Right cardiac atrium (tissue), 5 donors: ENCODE measurements at regions not wholly inside any gene's neighbourhood (a gene's known extent, or its start where the extent isn't known, plus 50 kb on each side); places are given as distances from the start of the nearest gene placed in this dataset.
A peak's percentile ranks its signal among the peaks of the same experiment; 100 is the strongest.

Experiments
- ATAC-seq, 2 donors: fragments of 200-7000 bp; cut with Tn5 transposase; one replicate each; pipeline versions ENCODE4 v1.8.0 to v1.9.1; 2020; ENCODE audit warnings: moderate library complexity in 2 of 2, mild to moderate bottlenecking in 1 of 2
- DNase-seq, 3 donors: peaks; one replicate each; pipeline ENCODE4 v3.0.0-alpha.2; 2020
- H3K27ac ChIP-seq: one replicate; pipeline ENCODE4 v1.5.1; 2013; ENCODE audit warnings: mild to moderate bottlenecking, low read length, control low read depth, moderate library complexity
- H3K27me3 ChIP-seq: one replicate; pipeline ENCODE4 v1.6.1; 2013; ENCODE audit not compliant: control insufficient read depth, insufficient read depth
- H3K4me1 ChIP-seq: one replicate; pipeline ENCODE4 v1.6.1; 2013; ENCODE audit warnings: low read length; ENCODE audit not compliant: control insufficient read depth, insufficient read depth
- H3K4me3 ChIP-seq: one replicate; pipeline ENCODE4 v1.5.1; 2013; ENCODE audit warnings: low read length, control low read depth
- H3K9me3 ChIP-seq: one replicate; pipeline ENCODE4 v1.6.1; 2013; ENCODE audit warnings: low read length; ENCODE audit not compliant: control insufficient read depth
- WGBS: extraction: QIAGEN DNeasy Blood & Tissue Kit; methylation state at CpG from one replicate; pipeline ENCODE4 v1.1.7; 2013; 5-methylcytosine and 5-hydroxymethylcytosine counted together
- intact Hi-C, 4 donors: fragments of 100-400 bp; cut with DNase I; formaldehyde crosslinking; loops; one replicate each; pipeline versions ENCODE4 v1.11.0 to v1.14.0; 2022 to 2023
- donor health status: healthy with polysubstance abuse.
- donor health status: DM: no; HTN: yes; CAD: no.
- donor health status: DM: no; HTN: no; CAD: no.
- donor health status: DM: no; HTN: yes; CAD: no; lungs with severe emphysema.
- donor health status: DM: yes; HTN: yes; CAD: no.

GRCh38 chr21:41048145-41048544 is 119.8 kb upstream of the BACE2 start:
- DNase-seq (no peak), ATAC-seq (no peak)
- H3K4me1 ChIP-seq: no peaks in the 10 kb centered on the region
- intact Hi-C loops: no loop called here
- H3K27ac ChIP-seq: no peak overlapping the region
- no peak overlapping the region for H3K4me3 ChIP-seq
- no peaks in the 10 kb centered on the region for H3K9me3 ChIP-seq
- WGBS: 26% methylated on average over 1 of the region's 1 CpG
- H3K27me3 ChIP-seq: peaks cover 3% of the 10 kb centered on the region

GRCh38 chr21:41048623-41049022 is 119.3 kb upstream of the BACE2 start:
- H3K27me3 ChIP-seq: peaks cover 3% of the 10 kb centered on the region
- no peaks in the 10 kb centered on the region for H3K9me3 ChIP-seq
- H3K4me3 ChIP-seq: no peak overlapping the region
- DNase-seq (no peak), ATAC-seq (no peak)
- no peaks in the 10 kb centered on the region for H3K4me1 ChIP-seq
- intact Hi-C loops: no loop called here
- 71% methylated on average over 5 of the region's 5 CpGs for WGBS
- H3K27ac ChIP-seq: no peak overlapping the region

GRCh38 chr21:41052820-41053555 is 115.0 kb upstream of the BACE2 start:
- 77% methylated on average over 15 of the region's 15 CpGs for WGBS
- H3K27me3 ChIP-seq: no peaks in the 10 kb centered on the region

DNA sequence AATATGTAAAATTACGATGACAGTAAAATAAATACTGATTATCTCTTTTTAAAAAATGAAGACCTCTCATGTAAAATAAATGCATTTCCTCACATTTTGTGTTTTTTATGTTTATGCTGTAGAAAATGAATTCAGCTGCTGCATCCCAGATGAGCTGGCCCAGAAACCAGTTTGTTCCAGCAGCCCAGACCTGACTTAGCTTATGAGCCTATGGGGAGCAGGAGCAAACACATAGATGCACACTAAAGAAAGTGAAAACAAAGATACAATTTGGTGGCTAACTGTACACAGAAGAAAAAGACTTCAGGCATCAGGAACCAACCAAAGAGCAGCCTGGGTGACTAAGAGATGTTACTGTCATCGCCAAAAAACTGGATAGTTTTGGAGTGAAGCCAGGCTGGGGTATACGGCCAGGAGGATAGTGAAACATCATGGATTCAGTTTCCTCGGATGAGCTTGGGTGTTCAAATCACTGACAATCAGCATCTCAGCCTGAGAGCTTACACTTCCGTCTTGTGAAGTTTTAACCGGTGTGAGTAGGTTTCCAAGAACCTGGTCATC is 113.9 kb upstream of the BACE2 start:
- WGBS: 61% methylated on average over 6 of the region's 6 CpGs
- intact Hi-C loops: no loop called here
- Histone ChIP-seq H3K27me3 (no peaks in the 10 kb centered on the region), H3K4me1 (no peaks in the 10 kb centered on the region), H3K4me3 (no peak overlapping the region), H3K27ac (no peak overlapping the region), H3K9me3 (no peaks in the 10 kb centered on the region)
- no peak for ATAC-seq
- DNase-seq: no peak

More at GRCh38 chr21:41052820-41053555, 115.0 kb upstream of the BACE2 start:
- intact Hi-C loops: no loop called here
- no peaks in the 10 kb centered on the region for H3K4me1 ChIP-seq
- ATAC-seq: no peak
- no peak overlapping the region for H3K27ac ChIP-seq
- no peaks in the 10 kb centered on the region for H3K9me3 ChIP-seq
- DNase-seq: no peak
- H3K4me3 ChIP-seq: no peak overlapping the region

DNA sequence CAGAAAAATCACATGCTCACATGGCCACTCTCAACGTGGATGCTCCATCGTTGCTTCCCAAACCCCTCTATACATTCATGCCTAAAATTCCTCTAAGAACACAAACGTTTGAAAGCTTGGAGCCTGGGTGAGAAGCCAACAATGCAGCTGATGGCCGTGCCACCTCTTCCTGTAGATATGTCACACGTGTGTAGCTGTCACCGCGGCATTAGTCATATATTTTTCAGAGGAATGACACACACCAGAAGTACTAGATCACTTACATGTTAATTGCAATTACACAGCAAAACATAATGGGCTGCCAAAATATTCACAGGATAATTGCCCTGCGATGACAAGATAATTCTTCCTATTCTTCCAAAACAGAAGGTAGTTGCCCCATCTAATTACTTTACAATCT is 112.7 kb upstream of the BACE2 start:
- WGBS: 68% methylated on average over 8 of the region's 8 CpGs
- intact Hi-C loops: no loop called here
- Histone ChIP-seq H3K9me3 (no peaks in the 10 kb centered on the region), H3K4me1 (no peaks in the 10 kb centered on the region), H3K27me3 (no peaks in the 10 kb centered on the region), H3K4me3 (no peak overlapping the region), H3K27ac (no peak overlapping the region)
- DNase-seq: no peak
- ATAC-seq: no peak

- Histone ChIP-seq H3K27ac (no peak overlapping the region), H3K4me3 (no peak overlapping the region), H3K9me3 (no peaks in the 10 kb centered on the region), H3K4me1 (no peaks in the 10 kb centered on the region), H3K27me3 (no peaks in the 10 kb centered on the region)
- no peak for ATAC-seq
- 60% methylated on average over 6 of the region's 6 CpGs for WGBS
- intact Hi-C loops: loop anchor here in 2 of 4 donors (10.0 kb wide), 1 partner anchor 915 kb away; no protein-coding TSS in a partner anchor
- peak in 1 of 3 donors; percentile 20 for DNase-seq
Observed at GRCh38 chr21:41059871-41060270, 108.1 kb upstream of the BACE2 start.

DNA sequence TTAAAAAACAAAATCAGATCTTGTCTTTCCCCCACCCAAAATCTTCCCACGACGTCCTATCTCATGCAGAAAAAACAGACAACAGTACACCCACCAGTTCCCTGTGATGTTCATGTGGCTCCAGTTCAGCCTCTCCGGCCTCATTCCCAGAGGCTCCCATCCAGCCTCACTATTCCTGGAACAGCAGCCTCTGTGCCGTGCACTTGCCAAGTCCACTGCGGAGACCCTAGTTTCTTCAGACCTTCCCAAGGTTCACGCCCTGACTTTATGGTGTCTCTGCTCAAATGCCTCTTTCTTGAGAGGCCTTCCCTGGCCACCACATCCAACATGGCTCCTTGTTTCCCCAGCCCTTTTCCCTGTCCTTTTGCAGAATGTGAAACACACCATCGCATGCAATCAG is 106.3 kb upstream of the BACE2 start:
- WGBS: 82% methylated on average over 7 of the region's 7 CpGs
- no peak for ATAC-seq
- intact Hi-C loops: loop anchor here in 2 of 4 donors (10.0 kb wide), 1 partner anchor 917 kb away; no protein-coding TSS in a partner anchor

DNA sequence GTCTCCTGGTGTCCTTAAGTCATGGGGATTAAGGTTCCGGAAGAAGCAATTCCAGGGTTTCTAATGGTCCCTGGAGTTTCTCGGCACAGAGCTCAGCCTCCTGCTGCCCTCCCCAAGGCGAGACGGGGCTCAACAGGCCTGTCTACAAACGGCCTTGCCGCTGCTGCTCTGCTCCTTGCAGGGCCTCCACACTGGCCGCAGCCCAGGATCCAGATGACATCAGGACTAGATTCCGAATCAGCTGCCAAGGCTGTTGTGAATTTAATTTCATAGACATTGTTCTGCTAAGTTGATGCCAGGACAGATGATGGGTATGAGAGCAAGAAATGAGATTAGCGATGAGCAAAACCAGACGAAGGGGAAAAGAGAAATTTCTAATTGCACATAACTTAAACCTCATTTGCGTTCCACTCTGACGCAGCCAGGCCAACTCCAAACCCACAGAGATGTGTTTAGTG is 103.6 kb upstream of the BACE2 start:
- peak in 1 of 3 donors; percentile 68 for DNase-seq
- no peaks in the 10 kb centered on the region for H3K9me3 ChIP-seq
- H3K4me3 ChIP-seq: no peak overlapping the region
- no peak overlapping the region for H3K27ac ChIP-seq
- no peaks in the 10 kb centered on the region for H3K4me1 ChIP-seq
- no peak for ATAC-seq
- WGBS: 62% methylated on average over 12 of the region's 12 CpGs
- intact Hi-C loops: loop anchor here in 2 of 4 donors (10.0 kb wide), 1 partner anchor 920 kb away; no protein-coding TSS in a partner anchor
- H3K27me3 ChIP-seq: no peaks in the 10 kb centered on the region

More for the DNA sequence above, 106.3 kb upstream of the BACE2 start:
- Histone ChIP-seq H3K4me3 (no peak overlapping the region), H3K27ac (no peak overlapping the region), H3K27me3 (no peaks in the 10 kb centered on the region), H3K4me1 (no peaks in the 10 kb centered on the region), H3K9me3 (no peaks in the 10 kb centered on the region)
- no peak for DNase-seq

GRCh38 chr21:41064951-41065350 is 103.0 kb upstream of the BACE2 start:
- intact Hi-C loops: loop anchor here (5.0 to 10.0 kb wide), 4 partner anchors 593 to 923 kb away; no protein-coding TSS in a partner anchor
- ATAC-seq: no peak

GRCh38 chr21:41065539-41065938 is 102.4 kb upstream of the BACE2 start:
- no peak for DNase-seq
- 40% methylated on average over 4 of the region's 4 CpGs for WGBS
- Histone ChIP-seq H3K9me3 (no peaks in the 10 kb centered on the region), H3K4me1 (no peaks in the 10 kb centered on the region), H3K27ac (no peak overlapping the region), H3K4me3 (no peak overlapping the region), H3K27me3 (no peaks in the 10 kb centered on the region)
- no peak for ATAC-seq
- intact Hi-C loops: loop anchor here (5.0 to 10.0 kb wide), 4 partner anchors 593 to 923 kb away; no protein-coding TSS in a partner anchor

More at GRCh38 chr21:41064951-41065350, 103.0 kb upstream of the BACE2 start:
- H3K9me3 ChIP-seq: no peaks in the 10 kb centered on the region
- WGBS: 90% methylated on average over 8 of the region's 8 CpGs
- peak in 1 of 3 donors; percentile 19 for DNase-seq
- H3K27ac ChIP-seq: no peak overlapping the region
- H3K4me3 ChIP-seq: no peak overlapping the region
- H3K4me1 ChIP-seq: no peaks in the 10 kb centered on the region
- no peaks in the 10 kb centered on the region for H3K27me3 ChIP-seq
